C4-2B (cell line): ENCODE measurements at regions not wholly inside any gene's neighbourhood (a gene's known extent, or its start where the extent isn't known, plus 50 kb on each side); places are given as distances from the start of the nearest gene placed in this dataset.

Experiments used
- ZFX ChIP-seq: fragments of 450-650 bp; IDR thresholded peaks from 2 replicates; pipeline ENCODE4 v1.6.1; 2017
- TF ChIP-seq, protein P1 (sequence below): fragments of 450-650 bp; conservative IDR thresholded peaks from 2 replicates; pipeline ENCODE4 v1.5.1; 2017; ENCODE audit warnings: mild to moderate bottlenecking

DNA sequence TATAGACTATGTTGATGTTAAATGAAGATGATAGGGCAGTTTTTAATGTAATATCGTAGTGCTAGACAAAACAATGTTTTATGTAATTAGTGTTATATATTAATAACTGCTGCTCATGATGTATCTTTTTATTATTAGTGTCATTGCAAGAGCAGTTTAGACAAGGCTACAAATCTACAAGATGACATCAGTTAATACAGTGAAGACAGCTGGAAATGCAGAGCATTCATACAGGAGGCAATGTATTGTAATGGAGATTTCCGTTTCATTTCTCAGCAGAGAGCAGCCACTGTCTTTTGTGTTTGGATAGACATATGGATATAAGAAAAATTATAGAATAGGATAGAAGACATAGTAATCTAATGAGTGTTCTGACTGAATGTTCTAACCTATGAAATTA lies 178.0 kb downstream of the FOXG1 start:
- TF ChIP-seq, protein P1, sequence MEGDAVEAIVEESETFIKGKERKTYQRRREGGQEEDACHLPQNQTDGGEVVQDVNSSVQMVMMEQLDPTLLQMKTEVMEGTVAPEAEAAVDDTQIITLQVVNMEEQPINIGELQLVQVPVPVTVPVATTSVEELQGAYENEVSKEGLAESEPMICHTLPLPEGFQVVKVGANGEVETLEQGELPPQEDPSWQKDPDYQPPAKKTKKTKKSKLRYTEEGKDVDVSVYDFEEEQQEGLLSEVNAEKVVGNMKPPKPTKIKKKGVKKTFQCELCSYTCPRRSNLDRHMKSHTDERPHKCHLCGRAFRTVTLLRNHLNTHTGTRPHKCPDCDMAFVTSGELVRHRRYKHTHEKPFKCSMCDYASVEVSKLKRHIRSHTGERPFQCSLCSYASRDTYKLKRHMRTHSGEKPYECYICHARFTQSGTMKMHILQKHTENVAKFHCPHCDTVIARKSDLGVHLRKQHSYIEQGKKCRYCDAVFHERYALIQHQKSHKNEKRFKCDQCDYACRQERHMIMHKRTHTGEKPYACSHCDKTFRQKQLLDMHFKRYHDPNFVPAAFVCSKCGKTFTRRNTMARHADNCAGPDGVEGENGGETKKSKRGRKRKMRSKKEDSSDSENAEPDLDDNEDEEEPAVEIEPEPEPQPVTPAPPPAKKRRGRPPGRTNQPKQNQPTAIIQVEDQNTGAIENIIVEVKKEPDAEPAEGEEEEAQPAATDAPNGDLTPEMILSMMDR, result no peak
- no peak for TF ChIP-seq ZFX
